CD4-positive, alpha-beta T cell (primary cell): ENCODE measurements at regions not wholly inside any gene's neighbourhood (a gene's known extent, or its start where the extent isn't known, plus 50 kb on each side); places are given as distances from the start of the nearest gene placed in this dataset.

Experiments used
- ATAC-seq: fragments of 200-7000 bp; cut with Tn5 transposase; one replicate; pipeline ENCODE4 v1.10.0; 2022; ENCODE audit warnings: mild to moderate bottlenecking; ENCODE audit not compliant: poor library complexity
- CTCF ChIA-PET: fragments of 350-600 bp; sonication (Branson Sonifier 250); formaldehyde crosslinking; loops from one replicate; lab custom pipeline; 2021; ENCODE audit warnings: antibody characterized with exemption, inconsistent platforms; lab: Charles Lee
- POLR2A ChIA-PET: fragments of 350-600 bp; sonication (Branson Sonifier 250); formaldehyde crosslinking; loops from one replicate; lab custom pipeline; 2021; ENCODE audit warnings: antibody characterized with exemption, inconsistent platforms; lab: Charles Lee
- DNase-seq, 14 experiments: peaks; one replicate each; pipeline ENCODE4 v3.0.0-alpha.2; 2013 to 2020; ENCODE audit warnings: mixed read lengths in 2 of 14
- H3K27ac ChIP-seq, 2 donors: one replicate each; pipeline versions ENCODE4 v1.5.1 to v1.7.0; 2013; ENCODE audit warnings: low read length in 2 of 2, low read depth in 1 of 2, mild to moderate bottlenecking in 1 of 2
- H3K27me3 ChIP-seq, 2 experiments: 1 replicate in 1 of 2; 2 replicates in 1 of 2; pipeline versions ENCODE4 v1.6.1 to v1.7.0; 2013; ENCODE audit warnings: low read length in 2 of 2, control low read depth in 1 of 2, mild to moderate bottlenecking in 1 of 2, moderate library complexity in 1 of 2; ENCODE audit not compliant: insufficient read depth in 2 of 2, control insufficient read depth in 1 of 2
- H3K36me3 ChIP-seq: one replicate; pipeline ENCODE4 v1.6.1; 2013; ENCODE audit warnings: low read length, control low read depth; ENCODE audit not compliant: insufficient read depth
- H3K4me1 ChIP-seq: one replicate; pipeline ENCODE4 v1.6.1; 2013; ENCODE audit warnings: low read length, control low read depth; ENCODE audit not compliant: insufficient read depth
- H3K4me3 ChIP-seq: one replicate; pipeline ENCODE4 v1.5.1; 2013; ENCODE audit warnings: mild to moderate bottlenecking, low read length, moderate library complexity
- H3K9me3 ChIP-seq, 2 experiments: 1 replicate in 1 of 2; 2 replicates in 1 of 2; pipeline versions ENCODE4 v1.6.1 to v1.7.0; 2013; ENCODE audit warnings: low read length in 2 of 2, mild to moderate bottlenecking in 2 of 2, control low read depth in 1 of 2, moderate library complexity in 1 of 2; ENCODE audit not compliant: control insufficient read depth in 1 of 2, insufficient read depth in 1 of 2
- H3K27ac Mint-ChIP-seq: one replicate; pipeline ENCODE4 v1.8.0; 2020; ENCODE audit warnings: mixed read lengths
- H3K27me3 Mint-ChIP-seq: one replicate; pipeline ENCODE4 v1.8.0; 2021; ENCODE audit warnings: mixed read lengths
- H3K36me3 Mint-ChIP-seq: one replicate; pipeline ENCODE4 v1.8.0; 2021; ENCODE audit warnings: low read depth, mixed read lengths
- H3K4me1 Mint-ChIP-seq: one replicate; pipeline ENCODE4 v1.8.0; 2021; ENCODE audit warnings: low read depth, mixed read lengths
- H3K4me3 Mint-ChIP-seq: one replicate; pipeline ENCODE4 v1.8.0; 2020; ENCODE audit warnings: mild to moderate bottlenecking, mixed read lengths
- H3K9me3 Mint-ChIP-seq: one replicate; pipeline ENCODE4 v1.8.0; 2020; ENCODE audit warnings: mixed read lengths
- intact Hi-C, 2 experiments: fragments of 100-400 bp; cut with DNase I in 1 of 2; cut with micrococcal nuclease in 1 of 2; formaldehyde crosslinking; loops; one replicate each; pipeline versions ENCODE4 v1.15.1 to v1.9.0; 2023 to 2025; cut with DNase I, micrococcal nuclease
- TF ChIP-seq, protein P1 (sequence below): fragments of 200-600 bp; IDR thresholded peaks from one replicate; pipeline ENCODE4 v1.8.0; 2022; ENCODE audit warnings: antibody characterized with exemption, mild to moderate bottlenecking

- peaks cover 0 to 4% of the 10 kb centered on the region in 2 experiments for H3K27me3 ChIP-seq
- no peak for DNase-seq
- Mint-ChIP-seq H3K36me3 (no peaks in the 10 kb centered on the region), H3K4me3 (no peak overlapping the region), H3K27ac (no peak overlapping the region), H3K9me3 (no peaks in the 10 kb centered on the region), H3K27me3 (no peaks in the 10 kb centered on the region), H3K4me1 (no peaks in the 10 kb centered on the region)
- ChIA-PET CTCF (no interaction called here), POLR2A (no interaction called here)
- H3K4me1 ChIP-seq = no peaks in the 10 kb centered on the region
- H3K4me3 ChIP-seq = no peak overlapping the region
- TF ChIP-seq, protein P1, sequence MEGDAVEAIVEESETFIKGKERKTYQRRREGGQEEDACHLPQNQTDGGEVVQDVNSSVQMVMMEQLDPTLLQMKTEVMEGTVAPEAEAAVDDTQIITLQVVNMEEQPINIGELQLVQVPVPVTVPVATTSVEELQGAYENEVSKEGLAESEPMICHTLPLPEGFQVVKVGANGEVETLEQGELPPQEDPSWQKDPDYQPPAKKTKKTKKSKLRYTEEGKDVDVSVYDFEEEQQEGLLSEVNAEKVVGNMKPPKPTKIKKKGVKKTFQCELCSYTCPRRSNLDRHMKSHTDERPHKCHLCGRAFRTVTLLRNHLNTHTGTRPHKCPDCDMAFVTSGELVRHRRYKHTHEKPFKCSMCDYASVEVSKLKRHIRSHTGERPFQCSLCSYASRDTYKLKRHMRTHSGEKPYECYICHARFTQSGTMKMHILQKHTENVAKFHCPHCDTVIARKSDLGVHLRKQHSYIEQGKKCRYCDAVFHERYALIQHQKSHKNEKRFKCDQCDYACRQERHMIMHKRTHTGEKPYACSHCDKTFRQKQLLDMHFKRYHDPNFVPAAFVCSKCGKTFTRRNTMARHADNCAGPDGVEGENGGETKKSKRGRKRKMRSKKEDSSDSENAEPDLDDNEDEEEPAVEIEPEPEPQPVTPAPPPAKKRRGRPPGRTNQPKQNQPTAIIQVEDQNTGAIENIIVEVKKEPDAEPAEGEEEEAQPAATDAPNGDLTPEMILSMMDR = no peak
- no peak for ATAC-seq
- H3K36me3 ChIP-seq = no peaks in the 10 kb centered on the region
- no peak overlapping the region for H3K27ac ChIP-seq
- H3K9me3 ChIP-seq = no peaks in the 10 kb centered on the region
- intact Hi-C loops = no loop called here
Observed at GRCh38 chr4:10285028-10285427, 168.4 kb upstream of the WDR1 start.

GRCh38 chr4:10283761-10284160 lies 167.2 kb upstream of the WDR1 start:
- ChIA-PET POLR2A (no interaction called here), CTCF (no interaction called here)
- TF ChIP-seq, protein P1 = no peak
- H3K36me3 Mint-ChIP-seq = no peaks in the 10 kb centered on the region
- intact Hi-C loops = no loop called here
- no peaks in the 10 kb centered on the region for H3K9me3 ChIP-seq
- H3K36me3 ChIP-seq = no peaks in the 10 kb centered on the region
- H3K27me3 ChIP-seq = peaks cover 0 to 4% of the 10 kb centered on the region in 2 experiments
- H3K4me3 ChIP-seq = no peak overlapping the region
- no peaks in the 10 kb centered on the region for H3K9me3 Mint-ChIP-seq
- H3K4me1 ChIP-seq = no peaks in the 10 kb centered on the region
- H3K4me3 Mint-ChIP-seq = no peak overlapping the region
- H3K4me1 Mint-ChIP-seq = no peaks in the 10 kb centered on the region
- H3K27ac Mint-ChIP-seq = no peak overlapping the region
- H3K27me3 Mint-ChIP-seq = no peaks in the 10 kb centered on the region
- H3K27ac ChIP-seq = no peak overlapping the region
- DNase-seq (no peak), ATAC-seq (no peak)

DNA sequence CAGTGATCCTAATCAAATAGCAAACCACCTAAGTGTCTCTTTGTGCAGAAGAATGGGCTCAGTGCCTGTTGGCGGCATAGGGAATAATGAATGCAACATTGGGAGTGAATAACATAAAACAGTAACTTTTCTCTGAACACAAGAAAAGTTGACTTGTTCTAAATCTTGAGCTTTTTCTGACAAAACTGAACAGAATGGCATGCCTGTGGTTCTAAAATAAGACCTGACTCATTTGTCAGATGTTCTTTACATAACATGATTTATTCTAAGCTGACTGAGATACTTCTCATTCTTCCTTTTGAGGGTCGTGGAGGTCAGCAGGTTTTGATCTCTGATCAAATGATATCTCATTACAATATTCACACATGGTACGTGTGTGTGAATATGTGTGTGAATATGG lies 165.4 kb upstream of the WDR1 start:
- ATAC-seq (no peak), DNase-seq (no peak)
- intact Hi-C loops = no loop called here
- ChIA-PET CTCF (no interaction called here), POLR2A (no interaction called here)
- Mint-ChIP-seq H3K9me3 (no peaks in the 10 kb centered on the region), H3K36me3 (no peaks in the 10 kb centered on the region), H3K27me3 (no peaks in the 10 kb centered on the region), H3K4me3 (no peak overlapping the region), H3K27ac (no peak overlapping the region), H3K4me1 (no peaks in the 10 kb centered on the region)
- Histone ChIP-seq H3K4me3 (no peak overlapping the region), H3K9me3 (no peaks in the 10 kb centered on the region), H3K27ac (no peak overlapping the region), H3K36me3 (no peaks in the 10 kb centered on the region), H3K4me1 (no peaks in the 10 kb centered on the region), H3K27me3 (no peaks in the 10 kb centered on the region)
- TF ChIP-seq, protein P1 = no peak
